Astrocyte of the cerebellum (primary cell): ENCODE measurements at regions not wholly inside any gene's neighbourhood (a gene's known extent, or its start where the extent isn't known, plus 50 kb on each side); places are given as distances from the start of the nearest gene placed in this dataset.
"Not testable (repeated sequence)": the region's sequence is repeated elsewhere in the genome, so short reads cannot be mapped to it uniquely, and the experiment has no call there.

Experiments used
- DNase-seq: peaks from one replicate; pipeline ENCODE4 v3.0.0-alpha.2; 2011; ENCODE audit warnings: low read depth
- H3K4me3 ChIP-seq: 2 replicates; pipeline ENCODE4 v1.5.1; 2011; ENCODE audit warnings: mild to moderate bottlenecking, low read depth, low read length, moderate library complexity
- in situ Hi-C: cut with HindIII; loops from 2 replicates; pipeline ENCODE4 v1.10.0; 2017; ENCODE audit warnings: low sequenced_read_pairs
- TF ChIP-seq, protein P1 (sequence below): IDR thresholded peaks from 2 replicates; pipeline ENCODE4 v1.5.1; 2012; ENCODE audit warnings: low read length, low read depth, moderate library complexity, mild to moderate bottlenecking; ENCODE audit errors: missing control alignments

DNA sequence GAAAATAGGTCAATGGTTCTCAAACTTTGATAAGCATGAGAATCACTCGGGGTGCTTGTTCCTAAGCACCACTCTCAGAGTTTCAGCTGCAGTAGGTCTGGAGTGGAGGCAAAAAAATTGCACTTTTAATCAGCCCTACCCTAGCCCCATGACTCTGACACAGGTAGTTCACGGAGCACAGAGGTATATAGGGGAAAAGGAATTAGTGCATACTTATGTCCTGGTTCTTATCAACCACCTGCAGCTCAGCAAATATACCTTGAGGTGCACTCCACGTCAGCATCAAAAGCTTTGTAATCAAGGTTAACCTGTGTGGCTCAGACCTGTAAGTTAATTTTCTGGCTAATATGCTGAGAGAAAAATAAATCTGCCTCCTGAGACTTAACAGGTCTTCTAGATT is 138.8 kb upstream of the HMGN3 start:
- DNase-seq = no peak
- no peak overlapping the region for H3K4me3 ChIP-seq
- in situ Hi-C loops = no loop called here
- TF ChIP-seq, protein P1, sequence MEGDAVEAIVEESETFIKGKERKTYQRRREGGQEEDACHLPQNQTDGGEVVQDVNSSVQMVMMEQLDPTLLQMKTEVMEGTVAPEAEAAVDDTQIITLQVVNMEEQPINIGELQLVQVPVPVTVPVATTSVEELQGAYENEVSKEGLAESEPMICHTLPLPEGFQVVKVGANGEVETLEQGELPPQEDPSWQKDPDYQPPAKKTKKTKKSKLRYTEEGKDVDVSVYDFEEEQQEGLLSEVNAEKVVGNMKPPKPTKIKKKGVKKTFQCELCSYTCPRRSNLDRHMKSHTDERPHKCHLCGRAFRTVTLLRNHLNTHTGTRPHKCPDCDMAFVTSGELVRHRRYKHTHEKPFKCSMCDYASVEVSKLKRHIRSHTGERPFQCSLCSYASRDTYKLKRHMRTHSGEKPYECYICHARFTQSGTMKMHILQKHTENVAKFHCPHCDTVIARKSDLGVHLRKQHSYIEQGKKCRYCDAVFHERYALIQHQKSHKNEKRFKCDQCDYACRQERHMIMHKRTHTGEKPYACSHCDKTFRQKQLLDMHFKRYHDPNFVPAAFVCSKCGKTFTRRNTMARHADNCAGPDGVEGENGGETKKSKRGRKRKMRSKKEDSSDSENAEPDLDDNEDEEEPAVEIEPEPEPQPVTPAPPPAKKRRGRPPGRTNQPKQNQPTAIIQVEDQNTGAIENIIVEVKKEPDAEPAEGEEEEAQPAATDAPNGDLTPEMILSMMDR = no peak

DNA sequence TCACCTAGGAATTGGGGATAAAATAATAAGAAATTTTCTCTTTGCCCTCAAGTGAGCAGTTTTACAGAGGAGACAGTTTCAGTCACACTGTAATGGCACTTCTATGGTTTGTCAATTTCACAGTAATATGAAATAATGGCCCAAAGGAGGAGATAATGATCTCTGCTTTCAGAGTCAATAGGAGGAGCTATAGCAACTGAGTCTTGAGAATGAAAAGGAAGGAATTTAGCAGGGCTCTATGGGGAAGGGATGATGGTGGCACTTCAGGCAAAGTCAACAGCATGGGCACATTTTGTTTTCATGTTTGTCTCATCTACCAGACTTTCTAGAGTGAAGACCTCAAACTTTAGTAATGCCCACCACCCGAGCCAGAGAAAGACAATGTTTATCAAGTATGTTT is 138.3 kb upstream of the HMGN3 start:
- in situ Hi-C loops = no loop called here
- no peak overlapping the region for H3K4me3 ChIP-seq
- TF ChIP-seq, protein P1 = no peak
- no peak for DNase-seq

GRCh38 chr6:79369026-79369425 is 134.5 kb upstream of the HMGN3 start:
- TF ChIP-seq, protein P1 = no peak
- no peak for DNase-seq
- in situ Hi-C loops = no loop called here

DNA sequence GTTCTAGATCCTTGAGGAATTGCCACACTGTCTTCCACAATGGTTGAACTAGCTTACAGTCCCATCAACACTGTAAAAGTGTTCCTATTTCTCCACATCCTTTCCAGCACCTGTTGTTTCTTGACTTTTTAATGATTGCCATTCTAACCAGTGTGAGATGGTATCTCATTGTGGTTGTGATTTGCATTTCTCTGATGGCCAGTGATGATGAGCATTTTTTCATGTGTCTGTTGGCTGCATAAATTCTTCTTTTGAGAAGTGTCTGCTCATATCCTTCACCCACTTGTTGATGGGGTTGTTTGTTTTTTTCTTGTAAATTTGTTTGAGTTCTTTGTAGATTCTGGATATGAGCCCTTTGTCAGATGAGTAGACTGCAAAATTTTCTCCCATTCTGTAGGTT is 129.0 kb upstream of the HMGN3 start:
- in situ Hi-C loops, H3K4me3 ChIP-seq, DNase-seq: not testable (repeated sequence)

More at GRCh38 chr6:79369026-79369425, 134.5 kb upstream of the HMGN3 start:
- no peak overlapping the region for H3K4me3 ChIP-seq

- in situ Hi-C loops, H3K4me3 ChIP-seq, DNase-seq: not testable (repeated sequence)
These were observed 126.6 kb upstream of the HMGN3 start for GRCh38 chr6:79361074-79361473.

- in situ Hi-C loops = no loop called here
- no peak for DNase-seq
- H3K4me3 ChIP-seq = no peak overlapping the region
- TF ChIP-seq, protein P1 = no peak
These were observed 118.7 kb upstream of the HMGN3 start for GRCh38 chr6:79353226-79353625.

- in situ Hi-C loops = no loop called here
- H3K4me3 ChIP-seq = no peak overlapping the region
- TF ChIP-seq, protein P1 = no peak
- no peak for DNase-seq
These were observed 104.0 kb upstream of the HMGN3 start for GRCh38 chr6:79338493-79338892.

- in situ Hi-C loops = no loop called here
- H3K4me3 ChIP-seq = no peak overlapping the region
- TF ChIP-seq, protein P1 = no peak
- DNase-seq = no peak
These were observed 100.7 kb upstream of the HMGN3 start for GRCh38 chr6:79335133-79335674.
